H1 (cell line): ENCODE measurements at regions not wholly inside any gene's neighbourhood (a gene's known extent, or its start where the extent isn't known, plus 50 kb on each side); places are given as distances from the start of the nearest gene placed in this dataset. TPM values are rescaled to one million over a fixed set of nuclear protein-coding genes. Genes with fewer than 3 reads are reported as not detected.

ENCODE experiments used
- microRNA-seq, 2 experiments: library from miRNA; unstranded; fragments of <30 nt; microRNA quantifications; one replicate each; pipeline versions ENCODE4 to v1.2.0, GENCODE V29; 2016 to 2020; ENCODE audit warnings: borderline microRNAs expressed in 2 of 2, borderline number of aligned reads in 2 of 2, borderline replicate concordance in 1 of 2
- small RNA-seq: library from polyadenylated mRNA; stranded (forward); fragments of <200 nt; extraction: miRNeasy Mini kit (QIAGEN cat#:217004); gene quantifications from one replicate; pipeline ENCODE3, GENCODE V24; 2013; ENCODE audit not compliant: insufficient read depth

Small RNA genes lying in the stretch of these regions (microRNA-seq; reads per million reads assigned to microRNA genes)
- 0 reads per million in 2 experiments for gene MIR548X

Small RNA genes lying in the stretch of these regions (small RNA-seq; reads per million reads assigned to genes)
- gene AL157359.3 (not detected), gene AP001506.1 (not detected), gene MIR548X (not detected), gene RN7SKP147 (not detected), gene RNU1-139P (not detected), gene RNU6-772P (not detected), gene RPL37P4 (not detected)
